ENCODE measurements at regions not wholly inside any gene's neighbourhood (a gene's known extent, or its start where the extent isn't known, plus 50 kb on each side); places are given as distances from the start of the nearest gene placed in this dataset.

- Histone ChIP-seq H3K4me3 (ENCODE audit: low read length) (no peak overlapping the region), H3K9me3 (ENCODE audit: control insufficient read depth, low read length) (peaks cover 4% of the 10 kb centered on the region), H3K4me1 (ENCODE audit: control insufficient read depth, insufficient read depth, low read length) (no peaks in the 10 kb centered on the region), H3K9ac (ENCODE audit: extremely low read depth, low read length, poor library complexity, severe bottlenecking) (no peak overlapping the region), H3K36me3 (ENCODE audit: control insufficient read depth, insufficient read depth, low read length) (no peaks in the 10 kb centered on the region), H3K27me3 (ENCODE audit: control insufficient read depth, insufficient read depth, low read length, poor library complexity, severe bottlenecking) (no peaks in the 10 kb centered on the region), H3K27ac (ENCODE audit: low read depth, low read length) (no peak overlapping the region)
- H3K9me3 Mint-ChIP-seq, result peaks cover 22% of the 10 kb centered on the region
- no peaks in the 10 kb centered on the region for H3K4me1 Mint-ChIP-seq
- no peak overlapping the region for H3K27ac Mint-ChIP-seq
- no peak for DNase-seq
- H3K4me3 Mint-ChIP-seq, result no peak overlapping the region
- peak; percentile 62 for TF ChIP-seq CTCF (conservative IDR thresholded peaks at IDR 0.05)
- peaks cover 5% of the 10 kb centered on the region for H3K36me3 Mint-ChIP-seq (ENCODE audit: low read depth)
- 76 to 83% methylated on average over 2 of the region's 2 CpGs for WGBS, 2 experiments (ENCODE audit: insufficient coverage in 1 of 2, insufficient read length in 1 of 2)
- no peaks in the 10 kb centered on the region for H3K27me3 Mint-ChIP-seq (ENCODE audit: insufficient read depth)
These were observed 535.6 kb upstream of the AGTR1 start for GRCh38 chr3:148162132-148162531.

DNA sequence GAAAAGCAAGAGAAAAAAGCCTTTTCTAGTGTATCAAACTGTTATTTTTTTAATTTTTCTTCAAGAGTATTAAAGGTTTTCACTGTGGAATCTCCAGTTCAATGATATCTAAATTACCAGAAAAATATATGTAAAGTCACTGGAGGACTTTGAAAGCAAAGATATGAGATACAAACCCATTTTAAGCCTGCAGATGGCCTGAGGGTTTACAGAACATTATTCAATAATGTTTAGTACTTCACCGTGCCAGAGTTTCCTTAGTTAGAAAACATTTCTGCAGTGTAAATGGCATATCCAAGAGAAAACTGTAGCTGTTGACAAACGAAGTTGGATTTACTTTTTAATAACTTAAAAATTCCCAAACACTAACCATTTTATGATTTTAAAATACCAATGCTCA is 529.4 kb upstream of the AGTR1 start:
- WGBS, 2 experiments (ENCODE audit: insufficient coverage in 1 of 2, insufficient read length in 1 of 2), result 86 to 88% methylated on average over 2 of the region's 2 CpGs
- Mint-ChIP-seq H3K9me3 (no peaks in the 10 kb centered on the region), H3K27ac (no peak overlapping the region), H3K27me3 (ENCODE audit: insufficient read depth) (no peaks in the 10 kb centered on the region), H3K36me3 (ENCODE audit: low read depth) (no peaks in the 10 kb centered on the region), H3K4me1 (no peaks in the 10 kb centered on the region), H3K4me3 (no peak overlapping the region)
- H3K4me1 ChIP-seq (ENCODE audit: control insufficient read depth, insufficient read depth, low read length), result no peaks in the 10 kb centered on the region
- H3K27ac ChIP-seq (ENCODE audit: low read depth, low read length), result no peak overlapping the region
- H3K27me3 ChIP-seq (ENCODE audit: control insufficient read depth, insufficient read depth, low read length, poor library complexity, severe bottlenecking), result no peaks in the 10 kb centered on the region
- no peak for DNase-seq
- H3K4me3 ChIP-seq (ENCODE audit: low read length), result no peak overlapping the region
- no peak for TF ChIP-seq CTCF (conservative IDR thresholded peaks at IDR 0.05)
- H3K9ac ChIP-seq (ENCODE audit: extremely low read depth, low read length, poor library complexity, severe bottlenecking), result no peak overlapping the region
- no peaks in the 10 kb centered on the region for H3K36me3 ChIP-seq (ENCODE audit: control insufficient read depth, insufficient read depth, low read length)
- H3K9me3 ChIP-seq (ENCODE audit: control insufficient read depth, low read length), result no peaks in the 10 kb centered on the region

- 88 to 100% methylated on average over 4 of the region's 4 CpGs for WGBS, 2 experiments (ENCODE audit: insufficient coverage in 1 of 2, insufficient read length in 1 of 2)
- H3K9me3 Mint-ChIP-seq, result no peaks in the 10 kb centered on the region
These were observed 523.9 kb upstream of the AGTR1 start for GRCh38 chr3:148173851-148174250.

More at GRCh38 chr3:148173851-148174250, 523.9 kb upstream of the AGTR1 start:
- H3K4me3 ChIP-seq (ENCODE audit: low read length), result no peak overlapping the region
- Mint-ChIP-seq H3K36me3 (ENCODE audit: low read depth) (no peaks in the 10 kb centered on the region), H3K4me1 (peaks cover 7% of the 10 kb centered on the region), H3K27me3 (ENCODE audit: insufficient read depth) (peaks cover 2% of the 10 kb centered on the region), H3K4me3 (no peak overlapping the region), H3K27ac (no peak overlapping the region)
- no peaks in the 10 kb centered on the region for H3K36me3 ChIP-seq (ENCODE audit: control insufficient read depth, insufficient read depth, low read length)
- H3K9ac ChIP-seq (ENCODE audit: extremely low read depth, low read length, poor library complexity, severe bottlenecking), result no peak overlapping the region
- H3K27ac ChIP-seq (ENCODE audit: low read depth, low read length), result no peak overlapping the region
- no peaks in the 10 kb centered on the region for H3K4me1 ChIP-seq (ENCODE audit: control insufficient read depth, insufficient read depth, low read length)
- TF ChIP-seq CTCF (conservative IDR thresholded peaks at IDR 0.05), result no peak
- peaks cover 19% of the 10 kb centered on the region for H3K27me3 ChIP-seq (ENCODE audit: control insufficient read depth, insufficient read depth, low read length, poor library complexity, severe bottlenecking)
- DNase-seq, result no peak
- H3K9me3 ChIP-seq (ENCODE audit: control insufficient read depth, low read length), result no peaks in the 10 kb centered on the region
